Lung (tissue), 11 donors: ENCODE measurements at regions not wholly inside any gene's neighbourhood (a gene's known extent, or its start where the extent isn't known, plus 50 kb on each side); places are given as distances from the start of the nearest gene placed in this dataset.

Experiments
- ATAC-seq: fragments of 200-7000 bp; cut with Tn5 transposase; one replicate; pipeline ENCODE4 v1.9.1; 2020; ENCODE audit warnings: moderate number of reproducible peaks; ENCODE audit not compliant: insufficient read depth, low FRiP score
- DNase-seq, 3 donors: peaks; one replicate each; pipeline ENCODE4 v3.0.0-alpha.2; 2013 to 2017
- H3K27ac ChIP-seq, 2 donors: one replicate each; pipeline ENCODE4 v1.5.1; 2013; ENCODE audit warnings: mild to moderate bottlenecking in 2 of 2, moderate library complexity in 2 of 2, control low read depth in 1 of 2, inconsistent platforms in 1 of 2, low read depth in 1 of 2, low read length in 1 of 2
- H3K27me3 ChIP-seq, 3 donors: one replicate each; pipeline ENCODE4 v1.5.1; 2013; ENCODE audit warnings: low read length in 2 of 3; ENCODE audit not compliant: control insufficient read depth in 3 of 3, insufficient read depth in 3 of 3
- H3K36me3 ChIP-seq, 4 donors: one replicate each; pipeline ENCODE4 v1.5.1; 2013; ENCODE audit warnings: low read length in 4 of 4, mild to moderate bottlenecking in 1 of 4, moderate library complexity in 1 of 4; ENCODE audit not compliant: control insufficient read depth in 4 of 4, insufficient read depth in 4 of 4
- H3K4me1 ChIP-seq, 5 donors: one replicate each; pipeline ENCODE4 v1.5.1; 2013; ENCODE audit warnings: low read length in 5 of 5, mild to moderate bottlenecking in 2 of 5, moderate library complexity in 1 of 5; ENCODE audit not compliant: control insufficient read depth in 5 of 5, insufficient read depth in 5 of 5
- H3K4me3 ChIP-seq: one replicate; pipeline ENCODE4 v1.5.1; 2013; ENCODE audit warnings: mild to moderate bottlenecking, control low read depth, moderate library complexity
- H3K9ac ChIP-seq, 2 donors: one replicate each; pipeline ENCODE4 v1.5.1; 2013; ENCODE audit warnings: low read length in 2 of 2, control low read depth in 1 of 2; ENCODE audit not compliant: insufficient read depth in 1 of 2
- H3K9me3 ChIP-seq, 4 donors: one replicate each; pipeline ENCODE4 v1.5.1; 2013; ENCODE audit warnings: low read length in 3 of 4, mild to moderate bottlenecking in 1 of 4, moderate library complexity in 1 of 4; ENCODE audit not compliant: control insufficient read depth in 4 of 4, insufficient read depth in 3 of 4
- CTCF ChIP-seq: IDR thresholded peaks from 2 replicates; pipeline ENCODE4 v1.5.1; 2012; ENCODE audit warnings: mild to moderate bottlenecking; ENCODE audit errors: control extremely low read depth, extremely low read depth
- WGBS, 2 donors: extraction: QIAGEN DNeasy Blood & Tissue Kit; methylation state at CpG; one replicate each; pipeline ENCODE4 v1.1.7; 2013; 5-methylcytosine and 5-hydroxymethylcytosine counted together
- donor health status: control.
- donor health status: control.
- donor health status: Bipolar disorder and iron deficiency.
- donor health status: healthy.
- donor health status: DM: yes; HTN: yes; CAD: no.

- H3K36me3 ChIP-seq, result no peaks in the 10 kb centered on the region
- peaks cover 0 to 4% (median 0%) of the 10 kb centered on the region in 5 donors for H3K4me1 ChIP-seq
- 90 to 93% methylated on average over 3 of the region's 3 CpGs for WGBS, 2 donors
- DNase-seq (no peak), ATAC-seq (no peak)
- no peak overlapping the region for H3K27ac ChIP-seq
- H3K9ac ChIP-seq, result no peak overlapping the region
- H3K27me3 ChIP-seq, result no peaks in the 10 kb centered on the region
- no peak for TF ChIP-seq CTCF
- H3K4me3 ChIP-seq, result no peak overlapping the region
- H3K9me3 ChIP-seq, result no peaks in the 10 kb centered on the region
Measured at GRCh38 chr5:67617051-67617450, 420.5 kb upstream of the CD180 start.

GRCh38 chr5:67612961-67613360, 416.4 kb upstream of the CD180 start:
- H3K4me1 ChIP-seq, result no peaks in the 10 kb centered on the region
- H3K4me3 ChIP-seq, result no peak overlapping the region
- H3K27ac ChIP-seq, result no peak overlapping the region
- H3K9ac ChIP-seq, result no peak overlapping the region
- H3K9me3 ChIP-seq, result no peaks in the 10 kb centered on the region
- ATAC-seq (no peak), DNase-seq (no peak)
- TF ChIP-seq CTCF, result no peak
- no peaks in the 10 kb centered on the region for H3K27me3 ChIP-seq
- 88 to 95% methylated on average over 4 of the region's 4 CpGs for WGBS, 2 donors
- no peaks in the 10 kb centered on the region for H3K36me3 ChIP-seq

GRCh38 chr5:67610186-67610912, 413.8 kb upstream of the CD180 start:
- no peak for TF ChIP-seq CTCF
- Histone ChIP-seq H3K9me3 (no peaks in the 10 kb centered on the region), H3K27me3 (no peaks in the 10 kb centered on the region), H3K36me3 (no peaks in the 10 kb centered on the region), H3K4me1 (no peaks in the 10 kb centered on the region), H3K27ac (no peak overlapping the region), H3K9ac (no peak overlapping the region), H3K4me3 (no peak overlapping the region)
- ATAC-seq, result no peak
- DNase-seq, result no peak
- WGBS, 2 donors, result 90 to 96% methylated on average over 6 of the region's 6 CpGs

GRCh38 chr5:67607958-67608357, 411.4 kb upstream of the CD180 start:
- no peak overlapping the region for H3K9ac ChIP-seq
- H3K27ac ChIP-seq, result no peak overlapping the region
- H3K27me3 ChIP-seq, result no peaks in the 10 kb centered on the region
- H3K4me3 ChIP-seq, result no peak overlapping the region
- H3K36me3 ChIP-seq, result no peaks in the 10 kb centered on the region
- DNase-seq (no peak), ATAC-seq (no peak)
- WGBS, 2 donors, result 89 to 95% methylated on average over 5 of the region's 5 CpGs
- peaks cover 0 to 6% (median 0%) of the 10 kb centered on the region in 4 donors for H3K9me3 ChIP-seq
- TF ChIP-seq CTCF, result no peak
- no peaks in the 10 kb centered on the region for H3K4me1 ChIP-seq
